ENCODE measurements at regions not wholly inside any gene's neighbourhood (a gene's known extent, or its start where the extent isn't known, plus 50 kb on each side); places are given as distances from the start of the nearest gene placed in this dataset.

GRCh38 chr10:109647627-109648026 is 275.7 kb downstream of the XPNPEP1 start:
- Histone ChIP-seq H3K27me3 (ENCODE audit: insufficient read depth) (no peaks in the 10 kb centered on the region), H4K20me1 (replicated peaks; ENCODE audit: insufficient read depth) (no peaks in the 10 kb centered on the region), H2AFZ (no peak overlapping the region), H3K36me3 (ENCODE audit: insufficient read depth) (no peaks in the 10 kb centered on the region), H3K9me2 (ENCODE audit: insufficient read depth) (no peaks in the 10 kb centered on the region; the same call in 1 of the 2 replicates), H3K27ac (ENCODE audit: low read depth) (no peak overlapping the region), H3F3A (replicated peaks; ENCODE audit: low read depth) (no peaks in the 10 kb centered on the region), H3K4me2 (no peak overlapping the region), H3K4me1 (ENCODE audit: insufficient read depth) (no peaks in the 10 kb centered on the region), H3K79me2 (replicated peaks; ENCODE audit: insufficient read depth) (no peaks in the 10 kb centered on the region), H3K4me3 (no peak overlapping the region)
- Mint-ChIP-seq H3K4me3 (no peak overlapping the region), H3K27me3 (ENCODE audit: insufficient read depth, low read depth, poor library complexity) (peaks cover 4% of the 10 kb centered on the region), H3K36me3 (ENCODE audit: low read depth) (peaks cover 6% of the 10 kb centered on the region), H3K4me1 (no peaks in the 10 kb centered on the region), H3K9me3 (peaks cover 28% of the 10 kb centered on the region), H3K27ac (no peak overlapping the region)
- DNase-seq (ENCODE audit: low spot score) = peak; percentile 30
- ATAC-seq = peak; percentile 62
- TF ChIP-seq, protein P1, sequence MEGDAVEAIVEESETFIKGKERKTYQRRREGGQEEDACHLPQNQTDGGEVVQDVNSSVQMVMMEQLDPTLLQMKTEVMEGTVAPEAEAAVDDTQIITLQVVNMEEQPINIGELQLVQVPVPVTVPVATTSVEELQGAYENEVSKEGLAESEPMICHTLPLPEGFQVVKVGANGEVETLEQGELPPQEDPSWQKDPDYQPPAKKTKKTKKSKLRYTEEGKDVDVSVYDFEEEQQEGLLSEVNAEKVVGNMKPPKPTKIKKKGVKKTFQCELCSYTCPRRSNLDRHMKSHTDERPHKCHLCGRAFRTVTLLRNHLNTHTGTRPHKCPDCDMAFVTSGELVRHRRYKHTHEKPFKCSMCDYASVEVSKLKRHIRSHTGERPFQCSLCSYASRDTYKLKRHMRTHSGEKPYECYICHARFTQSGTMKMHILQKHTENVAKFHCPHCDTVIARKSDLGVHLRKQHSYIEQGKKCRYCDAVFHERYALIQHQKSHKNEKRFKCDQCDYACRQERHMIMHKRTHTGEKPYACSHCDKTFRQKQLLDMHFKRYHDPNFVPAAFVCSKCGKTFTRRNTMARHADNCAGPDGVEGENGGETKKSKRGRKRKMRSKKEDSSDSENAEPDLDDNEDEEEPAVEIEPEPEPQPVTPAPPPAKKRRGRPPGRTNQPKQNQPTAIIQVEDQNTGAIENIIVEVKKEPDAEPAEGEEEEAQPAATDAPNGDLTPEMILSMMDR (conservative IDR thresholded peaks at IDR 0.05; ENCODE audit: low read depth in 2 of 2) = peak; percentile 35 to 50
- TF ChIP-seq, protein P2, sequence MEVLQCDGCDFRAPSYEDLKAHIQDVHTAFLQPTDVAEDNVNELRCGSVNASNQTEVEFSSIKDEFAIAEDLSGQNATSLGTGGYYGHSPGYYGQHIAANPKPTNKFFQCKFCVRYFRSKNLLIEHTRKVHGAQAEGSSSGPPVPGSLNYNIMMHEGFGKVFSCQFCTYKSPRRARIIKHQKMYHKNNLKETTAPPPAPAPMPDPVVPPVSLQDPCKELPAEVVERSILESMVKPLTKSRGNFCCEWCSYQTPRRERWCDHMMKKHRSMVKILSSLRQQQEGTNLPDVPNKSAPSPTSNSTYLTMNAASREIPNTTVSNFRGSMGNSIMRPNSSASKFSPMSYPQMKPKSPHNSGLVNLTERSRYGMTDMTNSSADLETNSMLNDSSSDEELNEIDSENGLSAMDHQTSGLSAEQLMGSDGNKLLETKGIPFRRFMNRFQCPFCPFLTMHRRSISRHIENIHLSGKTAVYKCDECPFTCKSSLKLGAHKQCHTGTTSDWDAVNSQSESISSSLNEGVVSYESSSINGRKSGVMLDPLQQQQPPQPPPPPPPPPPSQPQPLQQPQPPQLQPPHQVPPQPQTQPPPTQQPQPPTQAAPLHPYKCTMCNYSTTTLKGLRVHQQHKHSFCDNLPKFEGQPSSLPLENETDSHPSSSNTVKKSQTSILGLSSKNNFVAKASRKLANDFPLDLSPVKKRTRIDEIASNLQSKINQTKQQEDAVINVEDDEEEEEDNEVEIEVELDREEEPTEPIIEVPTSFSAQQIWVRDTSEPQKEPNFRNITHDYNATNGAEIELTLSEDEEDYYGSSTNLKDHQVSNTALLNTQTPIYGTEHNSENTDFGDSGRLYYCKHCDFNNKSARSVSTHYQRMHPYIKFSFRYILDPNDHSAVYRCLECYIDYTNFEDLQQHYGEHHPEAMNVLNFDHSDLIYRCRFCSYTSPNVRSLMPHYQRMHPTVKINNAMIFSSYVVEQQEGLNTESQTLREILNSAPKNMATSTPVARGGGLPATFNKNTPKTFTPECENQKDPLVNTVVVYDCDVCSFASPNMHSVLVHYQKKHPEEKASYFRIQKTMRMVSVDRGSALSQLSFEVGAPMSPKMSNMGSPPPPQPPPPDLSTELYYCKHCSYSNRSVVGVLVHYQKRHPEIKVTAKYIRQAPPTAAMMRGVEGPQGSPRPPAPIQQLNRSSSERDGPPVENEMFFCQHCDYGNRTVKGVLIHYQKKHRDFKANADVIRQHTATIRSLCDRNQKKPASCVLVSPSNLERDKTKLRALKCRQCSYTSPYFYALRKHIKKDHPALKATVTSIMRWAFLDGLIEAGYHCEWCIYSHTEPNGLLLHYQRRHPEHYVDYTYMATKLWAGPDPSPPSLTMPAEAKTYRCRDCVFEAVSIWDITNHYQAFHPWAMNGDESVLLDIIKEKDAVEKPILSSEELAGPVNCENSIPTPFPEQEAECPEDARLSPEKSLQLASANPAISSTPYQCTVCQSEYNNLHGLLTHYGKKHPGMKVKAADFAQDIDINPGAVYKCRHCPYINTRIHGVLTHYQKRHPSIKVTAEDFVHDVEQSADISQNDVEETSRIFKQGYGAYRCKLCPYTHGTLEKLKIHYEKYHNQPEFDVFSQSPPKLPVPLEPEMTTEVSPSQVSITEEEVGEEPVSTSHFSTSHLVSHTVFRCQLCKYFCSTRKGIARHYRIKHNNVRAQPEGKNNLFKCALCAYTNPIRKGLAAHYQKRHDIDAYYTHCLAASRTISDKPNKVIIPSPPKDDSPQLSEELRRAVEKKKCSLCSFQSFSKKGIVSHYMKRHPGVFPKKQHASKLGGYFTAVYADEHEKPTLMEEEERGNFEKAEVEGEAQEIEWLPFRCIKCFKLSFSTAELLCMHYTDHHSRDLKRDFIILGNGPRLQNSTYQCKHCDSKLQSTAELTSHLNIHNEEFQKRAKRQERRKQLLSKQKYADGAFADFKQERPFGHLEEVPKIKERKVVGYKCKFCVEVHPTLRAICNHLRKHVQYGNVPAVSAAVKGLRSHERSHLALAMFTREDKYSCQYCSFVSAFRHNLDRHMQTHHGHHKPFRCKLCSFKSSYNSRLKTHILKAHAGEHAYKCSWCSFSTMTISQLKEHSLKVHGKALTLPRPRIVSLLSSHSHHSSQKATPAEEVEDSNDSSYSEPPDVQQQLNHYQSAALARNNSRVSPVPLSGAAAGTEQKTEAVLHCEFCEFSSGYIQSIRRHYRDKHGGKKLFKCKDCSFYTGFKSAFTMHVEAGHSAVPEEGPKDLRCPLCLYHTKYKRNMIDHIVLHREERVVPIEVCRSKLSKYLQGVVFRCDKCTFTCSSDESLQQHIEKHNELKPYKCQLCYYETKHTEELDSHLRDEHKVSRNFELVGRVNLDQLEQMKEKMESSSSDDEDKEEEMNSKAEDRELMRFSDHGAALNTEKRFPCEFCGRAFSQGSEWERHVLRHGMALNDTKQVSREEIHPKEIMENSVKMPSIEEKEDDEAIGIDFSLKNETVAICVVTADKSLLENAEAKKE (CRISPR knock-in tag; IDR thresholded peaks at IDR 0.05) = no peak

DNA sequence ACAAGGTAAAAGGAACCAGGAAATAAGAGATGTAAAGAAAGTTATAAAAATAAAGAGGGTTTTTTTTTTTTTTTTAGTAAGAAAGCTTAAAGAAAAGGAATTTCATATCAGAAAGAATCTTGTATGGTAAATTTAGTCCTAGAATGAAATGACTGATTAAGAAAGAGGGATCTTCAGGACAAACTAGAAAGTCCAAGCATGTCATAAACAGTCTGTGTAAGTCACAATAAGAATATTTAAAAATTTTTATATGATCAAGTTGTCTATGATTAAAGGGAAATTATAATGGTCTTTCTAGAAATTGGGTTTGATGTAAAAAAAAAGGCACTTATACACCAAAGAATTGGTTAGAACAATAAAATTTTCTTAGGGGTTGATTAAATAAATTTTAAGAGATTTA is 289.5 kb downstream of the XPNPEP1 start:
- H3K27me3 ChIP-seq (ENCODE audit: insufficient read depth) = no peaks in the 10 kb centered on the region
- H3K27ac ChIP-seq (ENCODE audit: low read depth) = no peak overlapping the region
- no peaks in the 10 kb centered on the region for H3K4me1 ChIP-seq (ENCODE audit: insufficient read depth)
- Mint-ChIP-seq H3K4me1 (no peaks in the 10 kb centered on the region), H3K4me3 (no peak overlapping the region), H3K27me3 (ENCODE audit: insufficient read depth, low read depth, poor library complexity) (no peaks in the 10 kb centered on the region), H3K36me3 (ENCODE audit: low read depth) (no peaks in the 10 kb centered on the region), H3K27ac (no peak overlapping the region), H3K9me3 (peaks cover 61% of the 10 kb centered on the region)
- no peak for ATAC-seq
- H3K4me2 ChIP-seq = no peak overlapping the region
- H3K79me2 ChIP-seq (replicated peaks; ENCODE audit: insufficient read depth) = no peaks in the 10 kb centered on the region
- peak; percentile 17 for DNase-seq (ENCODE audit: low spot score)
- no peak overlapping the region for H3K4me3 ChIP-seq
- no peaks in the 10 kb centered on the region for H3K9me2 ChIP-seq (ENCODE audit: insufficient read depth)
- H3F3A ChIP-seq (replicated peaks; ENCODE audit: low read depth) = no peaks in the 10 kb centered on the region
- peaks cover 5% of the 10 kb centered on the region; the same call in 1 of the 2 replicates for H3K36me3 ChIP-seq (ENCODE audit: insufficient read depth)
- no peaks in the 10 kb centered on the region for H4K20me1 ChIP-seq (replicated peaks; ENCODE audit: insufficient read depth)
- no peak overlapping the region for H2AFZ ChIP-seq
- no peak for TF ChIP-seq STAT1 (IDR thresholded peaks at IDR 0.05; ENCODE audit: unreplicated experiment)
- TF ChIP-seq ZNF331 (CRISPR knock-in tag; IDR thresholded peaks at IDR 0.05; ENCODE audit: low read depth) = no peak
- TF ChIP-seq EZH2phosphoT487 (IDR thresholded peaks at IDR 0.05; ENCODE audit: unreplicated experiment) = no peak
- no peak for TF ChIP-seq ZNF114 (CRISPR knock-in tag; IDR thresholded peaks at IDR 0.05)
- TF ChIP-seq JUNB (IDR thresholded peaks at IDR 0.05; ENCODE audit: unreplicated experiment) = no peak

Data from GM23338 (cell line).